Fibroblast of skin of right biceps (primary cell): ENCODE measurements at regions not wholly inside any gene's neighbourhood (a gene's known extent, or its start where the extent isn't known, plus 50 kb on each side); places are given as distances from the start of the nearest gene placed in this dataset.
"Not testable (repeated sequence)": the region's sequence is repeated elsewhere in the genome, so short reads cannot be mapped to it uniquely, and the experiment has no call there.

Source experiments
- DNase-seq: peaks from one replicate; pipeline ENCODE4 v3.0.0-alpha.2; 2013

DNA sequence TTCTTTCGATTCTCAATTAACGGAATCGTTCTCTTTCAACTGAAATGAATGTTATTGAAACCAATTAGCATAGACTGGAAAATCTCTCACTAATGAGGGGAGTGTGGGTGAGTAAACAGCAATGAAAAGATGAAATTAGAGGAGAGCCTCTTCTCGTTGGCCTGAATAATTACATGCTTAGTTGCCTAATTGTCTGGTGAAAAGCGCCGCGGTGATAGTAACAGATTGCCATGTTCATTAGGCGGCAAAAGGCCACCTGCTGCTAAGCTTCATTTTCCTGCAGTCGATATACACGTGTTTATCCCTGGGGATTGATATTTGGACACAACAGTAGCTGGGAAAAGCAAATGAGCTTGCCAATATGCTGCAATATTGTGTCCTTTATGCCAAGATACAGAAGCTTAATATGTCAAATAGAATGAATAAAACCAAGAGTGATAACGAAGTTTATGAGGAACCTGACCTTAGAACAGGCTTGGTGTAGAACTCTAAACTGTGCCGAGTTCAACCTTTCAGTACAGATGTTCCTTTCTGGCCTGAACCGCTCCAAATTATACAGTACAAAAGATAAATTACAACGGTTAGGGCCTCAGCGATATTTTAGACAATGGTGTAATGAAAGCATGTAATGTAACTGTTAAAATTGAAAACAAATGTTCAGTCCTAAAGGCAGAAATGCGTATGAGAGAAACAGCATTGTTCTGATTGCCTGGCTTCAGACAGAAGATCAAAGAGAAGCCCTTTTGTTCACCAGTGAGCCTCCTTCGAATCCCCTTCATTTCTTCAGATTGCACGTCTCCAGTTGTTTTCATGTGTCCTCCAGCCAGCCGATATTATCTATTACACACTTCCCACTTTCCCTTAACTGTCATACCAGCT lies 185.2 kb downstream of the SHOX2 start:
- no peak for DNase-seq

DNA sequence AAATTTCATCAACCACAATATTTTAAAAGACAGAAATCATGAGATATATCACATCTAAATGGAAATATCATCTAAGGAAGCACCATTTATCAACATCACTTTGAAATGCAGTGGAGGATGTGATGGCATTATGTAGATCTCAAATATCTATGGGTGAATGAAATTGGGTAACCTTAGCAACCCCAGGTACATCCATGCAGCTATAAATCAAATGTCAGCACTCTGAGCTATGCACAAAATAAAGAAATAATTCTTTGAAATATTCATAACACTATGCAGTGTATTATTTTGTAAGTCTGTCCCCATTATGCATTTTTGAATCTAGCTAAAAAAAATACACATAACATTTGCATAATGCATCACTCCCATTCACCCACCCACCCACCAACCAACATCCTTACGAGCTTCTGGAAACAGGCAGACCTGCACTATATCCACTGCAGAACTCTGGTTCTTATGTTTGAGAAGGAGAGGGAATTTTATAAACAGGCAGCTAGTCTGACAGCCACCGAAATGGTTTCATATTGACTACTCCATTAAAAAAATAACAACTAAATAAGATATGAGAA lies 186.8 kb downstream of the SHOX2 start:
- no peak for DNase-seq

DNA sequence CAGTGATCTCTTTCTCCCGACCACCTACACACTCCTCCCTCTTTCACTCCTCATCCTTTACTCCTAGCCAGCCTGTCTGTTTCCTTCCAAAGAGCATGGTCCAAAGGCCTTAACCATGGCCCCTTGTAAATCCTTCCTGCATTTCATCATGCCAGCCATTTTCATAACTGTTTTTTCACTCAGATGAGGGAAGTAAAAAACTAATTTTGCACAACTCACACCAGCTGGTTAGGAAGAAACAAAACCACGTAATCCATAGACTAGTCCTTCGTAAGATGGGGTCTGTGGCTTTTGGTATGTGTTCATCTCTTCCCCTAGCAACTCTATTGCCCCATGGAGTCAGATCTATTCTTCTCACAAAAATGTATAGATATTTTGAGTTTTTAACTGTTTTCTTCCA lies 187.8 kb downstream of the SHOX2 start:
- DNase-seq: no peak

DNA sequence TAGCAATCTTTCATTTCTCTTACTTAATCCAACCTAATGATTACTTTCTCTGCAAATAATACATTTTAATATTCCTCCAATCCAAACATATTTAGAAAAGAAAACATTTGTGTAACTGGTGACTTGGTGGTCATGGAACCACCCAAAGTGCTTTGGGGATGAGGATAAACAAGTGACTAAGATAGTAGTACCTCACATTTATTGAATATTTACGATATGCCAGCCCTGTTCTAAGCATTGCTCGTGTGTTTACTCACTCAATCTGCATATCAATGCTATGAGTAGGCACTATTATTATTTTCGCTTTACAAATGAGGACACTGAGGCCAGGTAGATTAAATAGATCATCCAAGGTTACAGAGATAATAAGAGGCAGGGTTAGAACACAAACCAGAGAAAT lies 189.5 kb downstream of the SHOX2 start:
- DNase-seq: no peak

DNA sequence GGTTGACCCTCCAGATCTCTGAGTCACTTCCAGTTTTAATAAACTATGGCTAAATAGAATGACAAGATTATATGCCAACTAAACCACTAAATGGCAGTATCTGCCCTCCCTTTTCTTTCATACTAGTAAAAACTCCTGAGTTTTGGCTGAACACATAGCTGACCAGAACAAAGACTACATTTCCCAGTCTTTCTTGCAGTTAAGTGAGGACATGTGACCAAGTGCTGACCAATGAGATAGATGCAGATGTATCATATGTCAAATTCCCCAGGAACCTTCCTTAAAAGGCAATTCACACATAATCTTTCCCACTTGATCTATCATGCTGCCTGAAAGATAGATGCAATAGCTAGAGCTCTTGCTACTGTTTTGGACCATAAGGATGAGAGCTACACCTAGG lies 191.3 kb downstream of the SHOX2 start:
- peak; percentile 9 for DNase-seq

DNA sequence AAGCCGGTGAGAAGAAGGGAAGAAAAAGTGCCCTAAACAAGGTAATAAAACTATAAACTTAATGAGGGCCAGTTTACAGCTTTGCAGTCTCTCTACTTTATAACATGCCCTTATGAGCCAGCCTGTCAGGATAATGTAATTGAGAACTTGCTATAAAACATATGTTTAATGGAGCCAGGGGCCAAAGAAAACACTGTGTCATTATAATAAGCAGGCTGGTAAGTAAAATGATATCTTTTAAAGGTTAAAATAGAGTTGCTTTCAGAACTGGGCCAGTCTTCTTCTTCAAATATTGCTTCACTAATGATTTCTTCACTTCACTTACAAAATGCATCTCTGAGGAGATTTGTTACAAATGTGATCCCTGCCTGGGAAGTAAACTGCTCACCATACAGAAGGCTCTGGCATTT lies 192.5 kb downstream of the SHOX2 start:
- peak; percentile 43 for DNase-seq

DNA sequence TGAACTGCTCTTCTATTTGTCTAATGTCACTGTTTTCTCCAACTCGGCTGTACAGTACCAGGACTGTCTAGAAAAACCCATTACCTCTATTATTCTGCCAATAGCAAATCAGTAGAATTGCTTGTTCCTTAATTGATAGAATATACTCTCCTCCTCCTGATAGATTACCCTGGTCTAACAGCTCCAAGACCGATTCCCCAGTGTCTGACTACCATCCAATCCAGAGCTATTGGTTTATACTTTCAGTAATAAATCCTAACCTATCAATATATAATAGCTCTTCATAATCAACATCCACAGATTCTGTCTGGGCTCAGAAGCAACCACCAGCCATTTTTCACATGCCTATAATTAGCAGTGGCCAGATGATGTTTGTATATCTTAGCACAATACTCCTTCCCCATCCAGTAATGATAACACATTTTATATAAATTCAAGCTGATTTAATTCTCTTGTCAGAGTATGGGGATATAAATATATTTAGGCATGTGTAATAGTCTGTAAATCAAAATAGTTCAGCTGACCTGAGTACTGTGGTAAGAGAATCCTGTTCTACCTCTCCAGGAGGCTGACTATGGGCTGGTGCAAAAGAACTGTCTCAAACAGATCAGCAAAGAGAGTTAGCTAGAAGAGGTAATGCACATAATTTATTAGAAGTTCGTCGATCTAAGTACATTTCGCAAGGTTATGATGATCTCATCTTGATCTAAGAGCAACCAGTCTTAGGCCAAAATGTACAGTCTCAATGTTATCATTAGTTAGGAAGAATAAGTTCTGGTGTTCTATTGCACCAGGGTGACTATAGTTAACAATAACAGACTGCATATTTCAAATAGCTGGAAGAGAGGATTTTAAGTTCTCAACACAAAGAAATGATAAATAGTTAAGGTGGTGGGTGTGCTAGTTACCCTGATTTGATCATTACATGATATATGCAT lies 193.4 kb downstream of the SHOX2 start:
- peak; percentile 35 for DNase-seq

DNA sequence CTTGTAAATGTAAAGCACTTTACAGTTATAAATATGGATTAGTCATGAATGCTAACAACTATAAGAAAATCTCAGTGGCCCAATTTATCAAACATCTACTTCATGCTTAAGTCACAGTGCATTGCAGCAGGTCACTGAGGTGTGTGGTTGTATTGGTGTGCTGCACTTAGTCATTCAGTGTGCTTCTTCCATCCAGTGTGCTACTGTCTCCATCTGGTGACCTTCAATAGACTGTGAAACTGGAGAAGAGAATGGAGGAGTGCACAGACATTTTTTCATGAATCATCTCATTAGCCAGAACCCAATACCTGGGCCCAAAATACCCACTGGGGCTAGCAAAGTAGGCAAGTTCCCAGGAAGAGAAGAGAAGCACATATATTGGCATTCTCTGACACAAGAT lies 199.6 kb downstream of the SHOX2 start:
- DNase-seq: peak; percentile 53

DNA sequence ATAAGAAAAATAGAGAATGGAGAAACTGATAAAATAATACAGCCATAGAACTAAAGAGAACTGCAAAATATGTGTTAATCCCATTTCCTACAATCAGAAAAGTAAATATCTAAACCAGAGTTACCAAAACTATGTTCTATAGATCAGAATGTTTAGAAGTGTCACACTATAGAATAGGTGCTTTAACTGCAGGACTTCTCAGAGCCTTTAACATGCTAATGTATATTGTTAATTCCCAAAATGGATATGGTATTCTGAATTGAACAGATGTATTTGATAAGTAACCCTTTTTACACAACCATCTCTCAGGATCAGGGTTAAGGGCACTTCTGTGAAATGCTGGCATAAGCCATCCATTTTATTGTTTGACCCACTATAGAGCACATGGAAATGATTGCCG lies 200.3 kb downstream of the SHOX2 start:
- DNase-seq: no peak

DNA sequence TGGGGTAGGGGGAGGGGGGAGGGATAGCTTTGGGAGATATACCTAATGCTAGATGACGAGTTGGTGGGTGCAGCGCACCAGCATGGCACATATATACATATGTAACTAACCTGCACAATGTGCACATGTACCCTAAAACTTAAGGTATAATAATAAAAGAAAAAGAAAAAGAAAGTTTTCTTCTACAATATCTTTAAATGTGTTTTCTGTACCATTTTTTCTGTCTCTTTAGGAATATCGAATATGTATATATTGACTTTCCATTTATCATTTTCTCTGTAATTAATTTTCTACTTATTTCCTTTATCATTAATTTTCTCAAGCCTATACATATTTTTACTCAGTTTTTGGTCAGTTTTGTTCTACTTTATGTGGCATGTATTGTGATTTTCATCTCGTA lies 203.5 kb downstream of the SHOX2 start:
- DNase-seq: not testable (repeated sequence)

DNA sequence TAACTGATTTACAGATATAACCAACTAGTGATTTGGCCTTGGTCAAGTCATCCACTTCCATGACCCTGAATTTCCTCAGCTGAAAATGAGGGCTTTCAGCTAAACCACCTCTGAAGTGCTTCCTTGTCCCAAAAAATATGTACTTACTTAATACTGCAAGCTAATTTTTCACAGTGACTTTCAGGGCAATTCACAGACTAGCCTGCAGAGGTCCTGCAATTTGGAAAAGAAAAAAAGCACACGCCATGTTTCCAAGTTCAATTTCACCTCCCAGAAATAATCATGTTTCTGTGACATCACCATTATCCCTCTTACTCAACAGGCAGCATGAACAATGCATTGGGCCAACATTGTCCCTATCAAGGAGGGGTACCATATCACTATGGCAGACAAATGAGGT lies 218.2 kb downstream of the SHOX2 start:
- DNase-seq: no peak

DNA sequence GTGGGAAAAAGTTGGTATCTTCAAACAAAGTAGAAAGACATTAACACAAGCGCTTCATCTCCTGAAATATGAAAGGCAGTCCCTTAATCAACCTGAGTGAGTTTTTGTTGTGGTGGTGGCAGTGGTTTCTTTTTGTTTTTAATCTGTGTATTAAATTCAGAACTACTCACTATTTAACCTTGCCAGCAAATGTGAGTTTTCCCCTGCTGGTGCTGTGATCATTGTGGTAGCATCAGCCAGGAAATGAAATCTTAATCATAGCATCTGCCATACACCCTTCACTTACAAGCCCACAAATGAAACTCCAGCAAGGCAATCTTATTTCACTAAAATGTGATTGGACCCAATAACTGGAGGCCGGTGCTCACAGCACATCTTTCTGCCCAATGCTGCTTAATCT lies 229.7 kb downstream of the SHOX2 start:
- no peak for DNase-seq

DNA sequence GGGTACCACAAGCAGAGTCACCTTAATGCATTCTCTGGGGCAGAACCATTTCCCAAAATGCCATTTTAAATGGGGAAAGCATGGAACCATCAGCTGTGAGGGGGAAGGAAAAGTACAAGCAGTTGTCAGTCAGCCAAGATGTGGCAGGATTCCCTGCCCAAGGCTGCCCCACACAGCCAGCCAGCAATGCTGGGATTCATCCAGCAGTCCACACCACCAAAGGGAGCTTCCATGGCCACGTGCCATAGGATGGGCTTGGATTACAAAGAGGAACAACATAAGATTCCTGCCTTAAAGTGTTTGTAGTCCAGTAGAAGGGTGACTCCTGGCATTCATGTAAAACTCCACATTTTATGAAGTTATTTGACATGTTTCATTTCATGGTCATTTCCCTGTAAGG lies 233.3 kb downstream of the SHOX2 start:
- peak; percentile 21 for DNase-seq

DNA sequence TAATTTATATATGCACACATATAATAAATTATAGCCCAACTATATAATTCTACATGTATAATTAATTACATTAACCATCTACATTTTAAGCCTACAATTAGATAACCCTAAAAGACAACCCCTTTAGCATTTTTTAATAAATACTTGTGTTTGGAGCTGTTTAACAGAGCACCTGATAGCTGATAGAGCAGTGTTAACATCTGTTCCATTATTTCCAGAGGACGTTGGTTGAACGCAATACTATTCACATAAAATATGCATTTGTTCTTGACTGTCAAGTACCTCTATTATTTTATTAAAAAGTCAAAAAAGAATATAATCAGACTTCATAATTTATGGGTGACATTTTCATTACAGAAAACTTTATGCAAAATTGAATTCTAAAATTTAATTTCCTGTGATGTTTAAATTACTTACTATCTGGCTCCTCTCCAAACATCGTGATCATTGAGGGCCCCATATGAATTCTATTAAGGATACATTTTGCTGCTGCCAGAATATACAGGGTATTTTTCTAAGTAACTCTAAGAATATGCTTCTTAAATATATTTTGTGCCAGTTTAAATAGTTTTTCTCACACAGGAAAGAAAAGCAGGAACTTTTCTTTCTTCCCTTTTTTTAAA lies 234.3 kb downstream of the SHOX2 start:
- no peak for DNase-seq

DNA sequence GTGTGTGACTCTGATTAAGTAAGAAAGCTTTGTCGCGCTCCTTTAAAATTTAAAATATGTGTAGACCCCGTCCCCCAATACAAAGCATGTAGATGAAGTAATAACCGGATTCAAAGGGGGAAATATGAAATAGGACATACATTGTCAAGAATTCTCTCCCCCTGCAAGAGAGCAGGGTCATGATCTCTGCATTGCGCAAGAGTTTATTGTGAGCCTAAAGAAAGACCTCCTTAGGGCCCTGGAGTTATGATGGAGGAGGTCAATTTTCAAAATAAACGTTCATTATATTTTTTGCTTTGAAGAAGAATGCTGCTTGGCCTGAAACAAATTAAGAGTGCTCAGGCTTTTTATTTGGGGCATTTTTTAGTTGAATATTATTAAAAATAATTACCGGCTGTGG lies 235.0 kb downstream of the SHOX2 start:
- DNase-seq: no peak

DNA sequence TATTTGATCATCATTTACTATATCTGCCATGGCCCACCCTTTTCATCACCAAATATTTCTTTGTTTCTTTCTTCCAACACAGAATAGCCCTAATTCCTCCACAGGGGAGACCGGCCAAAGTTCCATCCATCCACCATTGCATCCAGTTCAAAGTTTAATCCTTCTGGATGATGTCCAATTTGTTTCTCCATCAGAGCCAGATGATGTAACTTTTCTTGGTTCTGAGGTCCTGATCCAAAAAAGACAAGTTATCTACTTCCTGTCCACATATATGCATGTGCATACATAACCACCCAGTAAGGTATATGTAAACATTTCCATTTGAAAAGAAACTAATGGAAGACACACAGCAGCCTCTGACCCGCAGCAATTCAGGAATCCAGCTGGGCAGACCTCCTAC lies 237.3 kb downstream of the SHOX2 start:
- peak; percentile 9 for DNase-seq

DNA sequence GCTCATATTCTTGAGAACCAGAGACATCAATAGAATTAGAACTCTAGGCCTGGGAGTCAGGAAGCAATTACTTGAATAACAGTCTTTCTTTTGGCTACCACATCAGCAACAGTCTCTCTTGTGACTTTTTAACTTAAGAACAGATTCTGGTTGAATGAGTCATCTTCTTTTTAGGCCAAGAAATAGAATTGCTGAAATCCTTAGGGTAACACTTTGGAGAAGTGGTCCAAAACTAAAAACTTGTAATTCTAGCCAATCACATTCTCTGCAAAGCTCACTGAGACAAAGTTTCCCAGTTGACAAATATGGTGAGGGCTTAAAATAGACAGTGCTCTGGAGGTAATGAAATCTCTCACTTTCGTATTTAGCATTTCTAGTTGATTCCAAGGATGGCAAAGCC lies 238.0 kb downstream of the SHOX2 start:
- DNase-seq: peak; percentile 84

DNA sequence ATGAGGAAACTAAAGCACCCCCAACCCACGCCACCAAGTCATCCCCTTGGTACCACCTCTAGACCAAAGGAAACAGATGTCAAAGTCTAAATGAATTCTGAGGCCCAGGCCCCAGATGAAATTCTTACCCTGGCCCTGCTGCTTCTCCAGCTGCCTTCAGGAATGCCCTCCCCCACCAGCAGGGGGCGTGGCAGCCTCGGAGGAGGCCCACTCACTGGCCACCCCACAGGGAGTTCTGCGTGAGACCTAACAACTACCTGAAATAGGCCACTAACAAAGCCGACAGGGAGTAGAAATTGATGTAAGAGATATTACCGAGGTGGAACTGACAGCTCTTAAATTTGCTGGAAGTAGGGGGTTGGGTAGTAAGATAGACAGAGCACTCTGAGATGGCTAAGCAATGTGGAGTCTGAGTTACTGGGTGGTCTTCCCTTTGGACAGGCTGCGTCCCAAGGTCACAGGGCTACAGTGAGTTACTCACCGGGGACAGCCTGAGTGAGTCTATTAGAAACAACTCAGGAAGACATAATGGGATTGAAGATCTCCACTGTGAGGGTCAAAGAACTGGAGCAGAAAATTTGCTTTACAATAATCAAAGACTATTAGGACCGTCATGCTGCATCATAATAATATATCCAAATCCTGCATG lies 240.7 kb downstream of the SHOX2 start:
- no peak for DNase-seq

DNA sequence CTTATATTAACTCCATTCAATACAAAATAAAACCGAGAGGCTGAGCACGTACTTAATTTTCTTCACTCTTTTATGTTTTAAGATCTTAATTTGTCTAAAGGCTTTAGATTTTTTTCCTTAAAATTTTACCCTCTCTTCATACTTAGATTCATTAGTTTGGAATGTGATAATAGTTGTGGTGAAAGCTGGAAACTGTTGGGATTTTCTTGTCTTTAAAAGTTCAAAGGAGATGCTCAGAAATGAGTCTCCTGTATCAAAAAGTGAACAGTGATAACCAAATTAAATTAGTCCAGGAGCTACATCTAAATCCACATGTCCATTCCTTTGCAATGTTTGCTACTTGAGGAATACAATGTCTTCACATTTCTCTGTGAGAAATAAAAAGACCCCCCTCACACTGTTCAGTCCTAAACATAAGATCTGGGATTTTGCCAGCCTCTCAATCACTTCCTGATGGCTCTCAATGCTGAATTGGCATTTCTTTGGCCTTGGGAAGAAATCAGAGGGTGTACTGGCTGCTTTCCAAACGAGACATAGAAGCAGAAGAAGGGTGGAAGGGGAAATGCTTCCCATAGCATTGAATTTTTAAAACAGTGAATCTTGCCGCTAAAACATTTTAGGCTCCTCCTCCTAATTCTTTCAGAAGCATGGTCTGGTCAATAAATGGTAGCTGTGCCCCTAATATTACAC lies 245.0 kb downstream of the SHOX2 start:
- peak; percentile 68 for DNase-seq

DNA sequence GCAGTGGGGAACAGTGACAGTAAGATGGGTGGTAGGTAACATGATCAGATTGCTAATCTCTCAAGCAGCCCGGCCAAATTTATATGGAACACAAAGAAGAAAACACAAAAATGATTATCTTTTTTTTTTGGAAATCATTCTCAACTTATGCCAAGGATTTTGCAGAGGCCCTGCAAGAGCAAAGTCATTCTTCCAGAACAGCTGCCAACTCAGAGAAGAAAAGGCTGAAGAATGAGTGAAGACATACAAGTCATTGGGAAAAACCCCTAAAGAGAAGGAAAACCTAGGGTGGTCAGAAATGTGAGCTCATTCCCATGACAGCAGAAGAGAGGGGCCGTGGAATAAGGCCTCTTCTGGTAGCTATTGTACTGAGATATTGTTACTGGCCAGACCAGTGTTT lies 246.7 kb downstream of the SHOX2 start:
- no peak for DNase-seq

DNA sequence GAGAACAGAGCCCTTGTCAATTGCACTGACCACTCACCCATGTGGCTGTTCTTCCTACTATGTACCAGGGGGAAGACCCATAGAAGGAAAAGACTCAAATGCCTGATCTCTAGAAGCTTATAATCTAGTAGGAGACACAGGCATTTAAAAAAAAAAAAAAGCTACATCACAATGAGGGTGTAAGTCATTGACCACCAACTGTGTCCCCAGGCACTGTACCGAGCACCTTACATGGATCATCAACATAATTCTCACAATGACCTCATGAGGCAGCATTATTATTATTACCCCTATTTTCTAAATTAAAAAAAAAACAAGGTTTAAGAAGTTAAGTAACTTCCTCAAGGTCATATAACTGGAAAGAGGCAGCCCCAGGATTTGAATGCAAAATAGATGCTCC lies 247.4 kb downstream of the SHOX2 start:
- DNase-seq: peak; percentile 37

DNA sequence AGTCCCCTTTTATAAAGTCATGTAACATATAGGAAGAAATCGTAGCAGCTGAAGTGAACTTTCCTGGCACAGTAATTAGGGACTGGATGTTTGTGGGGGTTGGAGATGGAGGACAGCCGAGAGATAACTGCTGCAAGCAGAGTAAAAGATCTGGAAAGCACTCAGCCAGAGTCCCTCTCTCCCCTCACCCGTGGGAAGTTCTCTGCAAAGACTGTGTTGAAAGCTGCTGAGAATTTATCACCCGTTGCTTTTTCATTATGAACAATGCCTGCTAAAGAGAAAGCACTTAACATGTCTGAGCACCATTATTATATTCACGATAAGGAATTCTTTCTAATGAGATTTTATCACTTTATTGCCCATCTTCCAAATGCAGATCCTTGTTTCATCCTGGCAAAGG lies 248.8 kb downstream of the SHOX2 start:
- peak; percentile 49 for DNase-seq
